ENCODE measurements at regions not wholly inside any gene's neighbourhood (a gene's known extent, or its start where the extent isn't known, plus 50 kb on each side); places are given as distances from the start of the nearest gene placed in this dataset.
"Not testable (repeated sequence)": the region's sequence is repeated elsewhere in the genome, so short reads cannot be mapped to it uniquely, and the experiment has no call there.

DNA sequence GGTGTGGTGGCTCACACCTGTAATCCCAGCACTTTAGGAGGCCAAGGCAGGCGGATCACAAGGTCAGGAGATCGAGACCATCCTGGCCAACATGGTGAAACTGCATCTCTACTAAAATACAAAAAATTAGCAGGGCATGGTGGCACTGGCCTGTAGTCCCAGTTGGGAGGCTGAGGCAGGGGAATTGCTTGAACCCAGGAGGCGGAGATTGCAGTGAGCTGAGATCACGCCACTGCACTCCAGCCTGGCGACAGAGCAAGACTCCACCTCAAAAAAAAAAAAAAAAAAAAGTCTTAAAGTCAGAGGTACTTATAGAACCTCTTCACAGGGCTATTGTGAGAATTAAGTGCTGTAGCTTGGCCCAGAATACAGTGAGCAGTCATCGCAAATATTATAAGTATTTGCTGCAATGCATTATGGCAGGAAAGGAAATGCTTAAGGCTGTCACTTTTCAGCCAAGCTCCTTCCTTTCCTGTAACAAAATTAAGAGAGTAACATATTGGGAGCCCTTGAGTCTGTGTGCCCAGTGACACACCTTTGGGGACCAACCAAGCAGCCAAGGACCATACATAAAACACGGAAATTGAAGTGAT, 110.9 kb upstream of the HAND1 start:
- H3K36me3 ChIP-seq (ENCODE audit: control insufficient read depth, insufficient read depth, low read length); H3K27ac ChIP-seq (ENCODE audit: low read depth, low read length); H3K4me1 ChIP-seq (ENCODE audit: control insufficient read depth, insufficient read depth, low read length); H3K27me3 ChIP-seq (ENCODE audit: control insufficient read depth, insufficient read depth, low read length); H3K9ac ChIP-seq (ENCODE audit: low read length); H3K4me3 ChIP-seq (ENCODE audit: low read depth, low read length); H3K9me3 ChIP-seq (ENCODE audit: control insufficient read depth, insufficient read depth, low read depth, low read length): not testable (repeated sequence)

DNA sequence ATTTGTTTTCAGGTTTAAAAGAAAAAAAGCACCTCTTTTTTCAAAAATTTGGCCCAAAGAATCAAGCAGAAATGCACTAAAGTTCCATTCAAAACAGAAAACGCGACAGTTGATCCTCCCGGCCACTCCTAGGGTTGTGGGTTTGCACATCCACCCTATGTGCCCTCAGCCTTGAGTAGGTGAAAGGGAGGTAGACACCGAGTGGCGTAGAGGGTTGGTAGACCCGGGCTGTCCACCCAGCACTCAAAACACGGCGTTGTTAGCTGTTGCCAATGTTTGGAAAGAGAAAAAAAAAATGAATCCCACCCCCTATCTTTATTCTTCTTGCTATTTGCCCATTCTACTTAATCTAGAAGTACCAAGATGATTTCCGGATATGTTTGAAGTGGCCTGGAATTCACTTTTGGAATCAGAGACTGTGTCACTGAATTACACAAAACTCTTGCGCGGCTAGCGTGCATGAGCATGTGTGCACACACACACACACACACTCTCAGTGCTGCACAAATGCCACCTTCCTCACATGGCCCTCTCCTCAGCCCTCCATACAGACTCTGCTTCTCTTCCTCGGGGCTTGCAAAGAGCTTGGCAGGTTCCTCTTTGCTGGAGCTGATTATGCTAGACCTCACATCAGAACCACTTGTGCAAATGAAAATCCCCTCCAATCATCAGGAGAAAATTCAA, 110.2 kb upstream of the HAND1 start:
- H3K36me3 ChIP-seq (ENCODE audit: control insufficient read depth, insufficient read depth, low read length): no peaks in the 10 kb centered on the region
- H3K4me3 ChIP-seq (ENCODE audit: low read depth, low read length): no peak overlapping the region
- no peaks in the 10 kb centered on the region for H3K27me3 ChIP-seq (ENCODE audit: control insufficient read depth, insufficient read depth, low read length)
- H3K4me1 ChIP-seq (ENCODE audit: control insufficient read depth, insufficient read depth, low read length): peaks cover 9% of the 10 kb centered on the region; the same call in 1 of the 2 replicates
- no peak overlapping the region for H3K9ac ChIP-seq (ENCODE audit: low read length)
- H3K27ac ChIP-seq (ENCODE audit: low read depth, low read length): no peak overlapping the region; the same call in 1 of the 2 replicates
- no peaks in the 10 kb centered on the region for H3K9me3 ChIP-seq (ENCODE audit: control insufficient read depth, insufficient read depth, low read depth, low read length)

DNA sequence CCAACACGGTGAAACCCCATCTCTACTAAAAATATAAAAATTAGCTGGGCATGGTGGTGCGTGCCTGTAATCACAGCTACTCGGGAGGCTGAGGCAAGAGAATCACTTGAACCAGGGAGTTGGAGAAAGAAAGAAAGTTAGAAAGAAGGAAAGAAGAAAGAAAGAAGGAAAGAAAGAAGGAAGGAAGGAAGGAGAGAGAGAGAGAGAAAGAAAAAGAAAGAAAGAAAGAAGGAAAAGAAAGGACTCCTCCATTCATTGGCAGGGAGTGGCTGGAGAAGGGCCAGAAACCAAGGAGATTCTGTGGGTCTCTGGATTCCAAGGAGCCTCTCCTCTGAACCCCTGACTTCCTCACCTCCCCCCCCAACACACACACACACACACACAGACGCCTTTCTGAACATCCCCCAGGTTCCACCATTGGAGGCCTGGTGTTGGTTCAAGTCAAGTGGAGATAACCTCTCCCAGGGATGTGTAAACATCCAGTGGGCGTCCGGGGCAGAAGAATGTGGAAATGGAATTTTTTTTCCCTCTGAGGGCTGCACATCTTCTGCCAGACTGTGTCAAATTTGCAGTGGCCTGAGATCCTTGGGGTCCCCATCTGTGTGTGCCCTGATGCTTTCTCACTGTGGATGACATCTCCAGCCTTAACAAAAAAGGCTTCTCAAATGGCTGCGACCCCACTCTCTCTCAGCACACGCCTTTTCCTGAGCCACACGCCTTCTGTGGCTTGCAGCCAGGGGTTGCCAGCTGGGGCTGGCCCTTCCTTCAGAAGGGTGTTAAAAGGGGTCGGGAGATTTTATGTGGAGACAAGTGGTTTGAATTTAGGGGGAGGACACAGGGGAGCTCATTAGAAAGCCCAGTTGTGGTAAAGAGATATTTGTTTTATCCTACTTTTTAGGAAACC, 109.3 kb upstream of the HAND1 start:
- H3K9ac ChIP-seq (ENCODE audit: low read length): no peak overlapping the region
- no peaks in the 10 kb centered on the region for H3K9me3 ChIP-seq (ENCODE audit: control insufficient read depth, insufficient read depth, low read depth, low read length)

DNA sequence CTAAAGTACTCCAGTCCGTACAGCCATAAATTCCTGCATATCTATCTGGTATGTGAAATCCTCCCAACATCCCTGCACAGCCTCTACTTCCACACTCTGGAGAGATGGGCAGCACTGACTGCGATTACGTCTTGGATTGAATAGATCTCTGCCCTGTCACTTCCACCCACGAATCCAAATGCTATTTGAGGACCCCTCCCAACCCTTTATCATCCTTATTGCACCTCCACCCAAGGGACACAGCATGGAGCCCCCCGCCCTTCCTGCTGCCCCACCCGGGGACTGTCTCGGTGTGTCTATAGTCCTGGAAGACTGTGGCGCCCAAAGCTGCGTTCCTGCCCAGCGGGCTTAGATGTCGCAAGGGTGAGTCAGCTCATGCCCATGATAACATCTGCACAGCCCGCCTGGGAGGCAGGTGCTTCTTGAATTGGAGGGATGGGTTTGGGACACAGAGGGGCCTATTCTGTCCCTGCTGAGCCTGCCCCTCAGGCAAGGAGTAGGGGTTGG, 105.7 kb upstream of the HAND1 start:
- Histone ChIP-seq H3K9me3 (ENCODE audit: control insufficient read depth, insufficient read depth, low read depth, low read length) (no peaks in the 10 kb centered on the region), H3K9ac (ENCODE audit: low read length) (peak overlapping the region; percentile 27), H3K36me3 (ENCODE audit: control insufficient read depth, insufficient read depth, low read length) (no peaks in the 10 kb centered on the region), H3K27ac (ENCODE audit: low read depth, low read length) (no peak overlapping the region), H3K27me3 (ENCODE audit: control insufficient read depth, insufficient read depth, low read length) (no peaks in the 10 kb centered on the region), H3K4me1 (ENCODE audit: control insufficient read depth, insufficient read depth, low read length) (peaks cover 21% of the 10 kb centered on the region; the same call in 1 of the 2 replicates), H3K4me3 (ENCODE audit: low read depth, low read length) (no peak overlapping the region; the same call in 1 of the 2 replicates)

More for the DNA sequence above, 109.3 kb upstream of the HAND1 start:
- no peaks in the 10 kb centered on the region for H3K27me3 ChIP-seq (ENCODE audit: control insufficient read depth, insufficient read depth, low read length)
- H3K27ac ChIP-seq (ENCODE audit: low read depth, low read length): no peak overlapping the region; the same call in 1 of the 2 replicates
- peaks cover 13% of the 10 kb centered on the region; the same call in 1 of the 2 replicates for H3K4me1 ChIP-seq (ENCODE audit: control insufficient read depth, insufficient read depth, low read length)
- no peak overlapping the region for H3K4me3 ChIP-seq (ENCODE audit: low read depth, low read length)
- H3K36me3 ChIP-seq (ENCODE audit: control insufficient read depth, insufficient read depth, low read length): no peaks in the 10 kb centered on the region

DNA sequence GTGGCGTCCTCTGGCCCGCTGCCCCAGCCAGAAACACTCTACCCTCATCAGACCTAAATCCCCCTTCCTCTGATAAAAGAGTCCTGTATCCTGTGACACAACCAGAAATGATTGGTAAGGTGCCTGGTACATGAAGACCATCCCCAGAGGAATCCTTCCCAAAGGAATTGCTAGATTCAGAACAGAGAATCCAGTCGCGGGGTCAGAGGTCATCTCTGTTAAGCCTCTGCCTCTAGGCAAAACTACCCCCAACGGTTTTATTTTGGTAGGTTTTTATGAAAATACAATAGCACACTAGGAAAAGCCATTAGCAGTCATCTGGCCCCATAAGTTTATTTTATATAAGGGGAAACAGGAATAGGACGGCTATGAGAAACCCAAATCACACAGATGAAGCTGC, 102.4 kb upstream of the HAND1 start:
- no peak overlapping the region for H3K4me3 ChIP-seq (ENCODE audit: low read depth, low read length)
- no peaks in the 10 kb centered on the region for H3K36me3 ChIP-seq (ENCODE audit: control insufficient read depth, insufficient read depth, low read length)
- no peaks in the 10 kb centered on the region for H3K27me3 ChIP-seq (ENCODE audit: control insufficient read depth, insufficient read depth, low read length)
- no peaks in the 10 kb centered on the region for H3K9me3 ChIP-seq (ENCODE audit: control insufficient read depth, insufficient read depth, low read depth, low read length)
- no peak overlapping the region for H3K9ac ChIP-seq (ENCODE audit: low read length)
- no peak overlapping the region for H3K27ac ChIP-seq (ENCODE audit: low read depth, low read length)
- peaks cover 26% of the 10 kb centered on the region; the same call in 1 of the 2 replicates for H3K4me1 ChIP-seq (ENCODE audit: control insufficient read depth, insufficient read depth, low read length)

DNA sequence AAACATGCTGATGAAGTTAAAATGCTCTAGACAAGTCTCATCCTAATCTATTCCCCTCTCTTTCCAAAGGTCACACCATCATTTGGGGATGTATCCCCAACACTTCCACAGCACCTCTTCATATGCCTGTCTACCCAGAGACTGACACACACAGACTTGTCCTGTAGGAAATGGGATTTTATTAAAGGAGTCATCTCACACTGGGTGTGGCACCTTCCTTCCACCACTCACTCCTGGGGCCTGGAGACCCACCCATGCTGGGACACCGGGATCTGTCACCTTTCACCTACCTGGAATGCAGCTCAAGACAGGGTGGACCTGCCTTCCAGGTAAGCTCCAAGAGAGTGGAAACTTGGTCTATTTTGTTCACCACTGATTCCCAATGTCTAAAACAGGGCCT, 99.4 kb upstream of the HAND1 start:
- Histone ChIP-seq H3K9ac (ENCODE audit: low read length) (no peak overlapping the region), H3K9me3 (ENCODE audit: control insufficient read depth, insufficient read depth, low read depth, low read length) (no peaks in the 10 kb centered on the region), H3K27me3 (ENCODE audit: control insufficient read depth, insufficient read depth, low read length) (no peaks in the 10 kb centered on the region), H3K27ac (ENCODE audit: low read depth, low read length) (no peak overlapping the region), H3K36me3 (ENCODE audit: control insufficient read depth, insufficient read depth, low read length) (no peaks in the 10 kb centered on the region), H3K4me3 (ENCODE audit: low read depth, low read length) (no peak overlapping the region), H3K4me1 (ENCODE audit: control insufficient read depth, insufficient read depth, low read length) (peaks cover 12% of the 10 kb centered on the region; the same call in 1 of the 2 replicates)

DNA sequence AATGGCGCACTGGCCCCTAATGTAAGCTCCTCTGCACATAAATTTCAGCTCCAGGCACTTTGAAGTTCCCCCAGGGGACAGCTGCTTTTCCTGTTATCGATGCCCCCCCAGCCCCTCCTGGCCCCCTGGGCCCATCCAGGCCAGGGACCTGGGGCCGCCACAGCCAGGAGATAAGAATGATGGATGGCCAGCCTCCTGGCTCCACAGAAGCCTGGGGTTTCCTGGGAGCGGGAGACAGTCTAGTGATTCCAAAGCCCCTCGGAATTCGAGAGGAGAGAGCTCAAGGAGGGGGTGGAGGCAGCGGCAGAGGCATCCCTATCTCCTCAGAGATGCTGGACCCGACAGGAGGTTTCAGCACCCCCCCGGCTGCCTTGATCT, 98.4 kb upstream of the HAND1 start:
- Histone ChIP-seq H3K4me1 (ENCODE audit: control insufficient read depth, insufficient read depth, low read length) (peaks cover 9% of the 10 kb centered on the region), H3K9ac (ENCODE audit: low read length) (peak overlapping the region; percentile 35), H3K4me3 (ENCODE audit: low read depth, low read length) (no peak overlapping the region), H3K9me3 (ENCODE audit: control insufficient read depth, insufficient read depth, low read depth, low read length) (no peaks in the 10 kb centered on the region), H3K36me3 (ENCODE audit: control insufficient read depth, insufficient read depth, low read length) (no peaks in the 10 kb centered on the region), H3K27ac (ENCODE audit: low read depth, low read length) (no peak overlapping the region; the same call in 1 of the 2 replicates), H3K27me3 (ENCODE audit: control insufficient read depth, insufficient read depth, low read length) (no peaks in the 10 kb centered on the region)

DNA sequence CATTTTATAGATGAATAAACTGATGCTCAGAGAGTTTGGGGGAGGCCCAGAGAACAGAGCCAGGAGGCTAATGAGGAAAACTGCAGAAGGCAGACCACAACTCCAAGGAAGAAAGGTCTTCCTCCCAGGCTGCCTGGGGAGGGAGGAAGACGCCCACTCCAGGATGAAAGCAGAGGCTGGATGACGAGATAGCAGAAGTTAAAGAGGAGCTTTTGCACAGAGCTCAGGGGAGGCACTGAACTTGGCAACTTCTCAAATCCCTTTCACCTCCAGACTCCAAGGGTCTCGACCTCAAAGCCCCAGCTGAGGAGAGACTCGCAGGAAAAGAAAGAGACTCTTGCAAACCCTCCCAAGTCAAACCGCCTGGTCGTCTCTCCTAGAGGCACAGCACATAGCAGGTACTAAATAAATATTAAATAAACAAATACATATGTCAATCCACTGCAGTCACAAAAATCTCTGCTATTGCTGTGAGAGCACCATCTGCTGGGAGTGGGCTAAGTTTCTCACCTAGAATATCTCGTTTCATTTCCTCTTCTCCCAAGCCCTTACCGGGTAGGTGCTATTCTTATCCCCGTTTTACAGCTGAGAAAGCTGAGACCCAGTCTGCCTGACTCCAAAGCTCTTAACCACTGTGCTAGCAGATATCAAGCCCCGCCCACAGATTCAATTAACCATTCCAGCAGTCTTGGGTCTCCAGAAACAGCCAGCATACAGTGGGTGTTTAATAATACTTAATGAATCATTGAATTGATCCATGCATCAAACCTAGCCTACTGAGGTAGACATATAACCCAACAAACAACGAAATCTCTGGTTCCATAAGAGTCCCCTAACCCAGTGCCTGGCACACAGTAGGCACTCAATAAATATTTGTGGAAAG, 97.8 kb upstream of the HAND1 start:
- H3K4me3 ChIP-seq (ENCODE audit: low read depth, low read length): no peak overlapping the region
- no peaks in the 10 kb centered on the region for H3K36me3 ChIP-seq (ENCODE audit: control insufficient read depth, insufficient read depth, low read length)
- H3K4me1 ChIP-seq (ENCODE audit: control insufficient read depth, insufficient read depth, low read length): peaks cover 14% of the 10 kb centered on the region
- no peaks in the 10 kb centered on the region for H3K27me3 ChIP-seq (ENCODE audit: control insufficient read depth, insufficient read depth, low read length)
- H3K9me3 ChIP-seq (ENCODE audit: control insufficient read depth, insufficient read depth, low read depth, low read length): no peaks in the 10 kb centered on the region
- H3K27ac ChIP-seq (ENCODE audit: low read depth, low read length): no peak overlapping the region; the same call in 1 of the 2 replicates
- no peak overlapping the region for H3K9ac ChIP-seq (ENCODE audit: low read length)

DNA sequence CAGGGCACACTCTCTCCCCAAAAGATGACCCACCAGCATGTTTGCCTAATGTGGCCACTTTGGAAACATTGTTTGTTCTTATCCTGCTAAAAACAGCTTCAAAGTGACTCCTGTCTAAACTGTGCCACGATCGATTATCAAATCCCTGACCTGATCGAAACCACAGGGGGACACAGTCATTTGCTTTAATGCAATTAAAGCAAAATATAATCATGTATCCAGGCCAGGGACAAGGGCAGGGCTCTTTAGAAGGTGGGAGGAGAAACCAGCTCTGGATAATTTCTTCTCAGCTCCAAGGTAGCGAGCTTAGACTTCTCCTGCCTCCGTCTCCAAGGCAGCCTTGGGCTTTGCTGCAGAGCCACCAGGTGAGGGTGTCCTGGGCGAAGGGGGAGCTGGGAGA, 95.0 kb upstream of the HAND1 start:
- Histone ChIP-seq H3K9me3 (ENCODE audit: control insufficient read depth, insufficient read depth, low read depth, low read length) (no peaks in the 10 kb centered on the region), H3K27ac (ENCODE audit: low read depth, low read length) (no peak overlapping the region), H3K27me3 (ENCODE audit: control insufficient read depth, insufficient read depth, low read length) (no peaks in the 10 kb centered on the region), H3K4me1 (ENCODE audit: control insufficient read depth, insufficient read depth, low read length) (peaks cover 17% of the 10 kb centered on the region), H3K36me3 (ENCODE audit: control insufficient read depth, insufficient read depth, low read length) (no peaks in the 10 kb centered on the region), H3K9ac (ENCODE audit: low read length) (no peak overlapping the region), H3K4me3 (ENCODE audit: low read depth, low read length) (no peak overlapping the region)

DNA sequence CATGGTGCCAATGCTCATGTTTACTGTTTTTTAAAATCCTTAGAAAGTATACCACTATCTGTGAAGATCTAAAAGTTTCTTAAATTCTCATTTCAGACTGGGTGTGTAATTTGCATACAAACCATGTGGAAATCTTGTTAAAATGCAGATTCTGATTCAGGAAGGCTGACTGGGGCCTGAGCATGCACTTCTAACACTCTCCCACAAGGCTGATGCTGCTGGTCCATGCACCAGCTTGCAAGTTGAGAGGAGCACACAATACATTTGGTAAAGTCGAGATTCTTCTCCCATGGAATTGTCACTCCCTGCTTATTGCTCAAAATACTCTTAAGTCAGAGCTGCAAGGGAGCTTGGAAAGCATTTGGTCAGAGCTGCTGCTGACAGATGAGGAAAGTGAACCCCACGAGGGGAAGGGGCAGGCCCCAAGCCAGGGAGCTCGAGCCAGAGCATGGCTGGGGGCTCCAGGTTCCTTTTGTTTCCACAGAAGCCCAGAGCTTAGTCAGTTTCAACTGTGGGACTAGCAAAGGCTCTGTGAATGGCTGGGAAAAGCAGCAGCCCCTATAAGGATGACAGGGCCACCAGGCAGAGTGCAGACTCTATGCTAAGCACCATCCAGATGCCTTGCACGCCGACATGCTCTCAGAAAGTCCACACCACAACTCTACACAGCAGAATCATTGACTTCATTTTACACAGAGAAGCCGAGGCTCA, 93.5 kb upstream of the HAND1 start:
- H3K36me3 ChIP-seq (ENCODE audit: control insufficient read depth, insufficient read depth, low read length): no peaks in the 10 kb centered on the region

More for the DNA sequence above, 93.5 kb upstream of the HAND1 start:
- no peaks in the 10 kb centered on the region for H3K9me3 ChIP-seq (ENCODE audit: control insufficient read depth, insufficient read depth, low read depth, low read length)
- H3K4me1 ChIP-seq (ENCODE audit: control insufficient read depth, insufficient read depth, low read length): peaks cover 13% of the 10 kb centered on the region
- no peak overlapping the region for H3K27ac ChIP-seq (ENCODE audit: low read depth, low read length)
- no peak overlapping the region for H3K9ac ChIP-seq (ENCODE audit: low read length)
- no peak overlapping the region for H3K4me3 ChIP-seq (ENCODE audit: low read depth, low read length)
- H3K27me3 ChIP-seq (ENCODE audit: control insufficient read depth, insufficient read depth, low read length): no peaks in the 10 kb centered on the region

All from HUES6 (cell line).